GM12872 (cell line): ENCODE measurements at regions not wholly inside any gene's neighbourhood (a gene's known extent, or its start where the extent isn't known, plus 50 kb on each side); places are given as distances from the start of the nearest gene placed in this dataset.

ENCODE experiments used
- TF ChIP-seq, protein P1 (sequence below): IDR thresholded peaks from 3 replicates; pipeline ENCODE4 v1.5.1; 2011; ENCODE audit warnings: low read depth, mild to moderate bottlenecking, low read length, moderate library complexity; ENCODE audit not compliant: insufficient read depth

DNA sequence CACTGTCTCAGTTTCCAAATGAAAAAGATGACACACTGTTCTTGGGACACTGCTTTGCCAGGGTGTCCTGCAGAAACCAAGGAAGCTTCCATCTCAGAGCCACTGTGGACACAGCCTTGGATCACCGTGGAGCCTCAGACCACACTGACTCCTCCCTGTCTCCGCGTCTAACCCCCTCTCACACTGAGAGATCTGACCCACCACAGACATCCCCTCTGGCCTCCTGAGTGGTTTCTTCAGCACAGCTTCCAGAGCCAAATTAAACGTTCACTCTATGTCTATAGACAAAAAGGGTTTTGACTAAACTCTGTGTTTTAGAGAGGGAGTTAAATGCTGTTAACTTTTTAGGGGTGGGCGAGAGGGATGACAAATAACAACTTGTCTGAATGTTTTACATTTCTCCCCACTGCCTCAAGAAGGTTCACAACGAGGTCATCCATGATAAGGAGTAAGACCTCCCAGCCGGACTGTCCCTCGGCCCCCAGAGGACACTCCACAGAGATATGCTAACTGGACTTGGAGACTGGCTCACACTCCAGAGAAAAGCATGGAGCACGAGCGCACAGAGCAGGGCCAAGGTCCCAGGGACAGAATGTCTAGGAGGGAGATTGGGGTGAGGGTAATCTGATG lies 113.4 kb upstream of the PKDCC start:
- TF ChIP-seq, protein P1, sequence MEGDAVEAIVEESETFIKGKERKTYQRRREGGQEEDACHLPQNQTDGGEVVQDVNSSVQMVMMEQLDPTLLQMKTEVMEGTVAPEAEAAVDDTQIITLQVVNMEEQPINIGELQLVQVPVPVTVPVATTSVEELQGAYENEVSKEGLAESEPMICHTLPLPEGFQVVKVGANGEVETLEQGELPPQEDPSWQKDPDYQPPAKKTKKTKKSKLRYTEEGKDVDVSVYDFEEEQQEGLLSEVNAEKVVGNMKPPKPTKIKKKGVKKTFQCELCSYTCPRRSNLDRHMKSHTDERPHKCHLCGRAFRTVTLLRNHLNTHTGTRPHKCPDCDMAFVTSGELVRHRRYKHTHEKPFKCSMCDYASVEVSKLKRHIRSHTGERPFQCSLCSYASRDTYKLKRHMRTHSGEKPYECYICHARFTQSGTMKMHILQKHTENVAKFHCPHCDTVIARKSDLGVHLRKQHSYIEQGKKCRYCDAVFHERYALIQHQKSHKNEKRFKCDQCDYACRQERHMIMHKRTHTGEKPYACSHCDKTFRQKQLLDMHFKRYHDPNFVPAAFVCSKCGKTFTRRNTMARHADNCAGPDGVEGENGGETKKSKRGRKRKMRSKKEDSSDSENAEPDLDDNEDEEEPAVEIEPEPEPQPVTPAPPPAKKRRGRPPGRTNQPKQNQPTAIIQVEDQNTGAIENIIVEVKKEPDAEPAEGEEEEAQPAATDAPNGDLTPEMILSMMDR: no peak

DNA sequence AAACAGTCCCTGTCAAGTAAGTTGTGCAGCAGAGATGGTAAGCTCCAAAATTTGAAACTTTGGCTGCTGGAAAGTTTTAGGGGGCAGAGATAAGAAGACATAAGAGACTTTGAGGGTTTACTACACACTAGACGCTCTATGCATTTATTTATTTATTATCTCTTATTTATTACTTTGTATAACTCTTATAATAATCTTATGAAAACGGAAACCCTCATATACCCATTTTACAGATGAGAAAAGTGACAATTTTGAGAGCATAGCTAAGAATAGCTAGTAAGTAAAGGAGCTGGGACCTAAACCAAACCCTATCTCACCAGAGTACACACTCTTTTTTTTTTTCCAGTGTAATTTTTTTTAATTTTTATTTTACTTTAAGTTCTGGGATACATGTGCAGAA lies 112.8 kb upstream of the PKDCC start:
- TF ChIP-seq, protein P1: no peak

DNA sequence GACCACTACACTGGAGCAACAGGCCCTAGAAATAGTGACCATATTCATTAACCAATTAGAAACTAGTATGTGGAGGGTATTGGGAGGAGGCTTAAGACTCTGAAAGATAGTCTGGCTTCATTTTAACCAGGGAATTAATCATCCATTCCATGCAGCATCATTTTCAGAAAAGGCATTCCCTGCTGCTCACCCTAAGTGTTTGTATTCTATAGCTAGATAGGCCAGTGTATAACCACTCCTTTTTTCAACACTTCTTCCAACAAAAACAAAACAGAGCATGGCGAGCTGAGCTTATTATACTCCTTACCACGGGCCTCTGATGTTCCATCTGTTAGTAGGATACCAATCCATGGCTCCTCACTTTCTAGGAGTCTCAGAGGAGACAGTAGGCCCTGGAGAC lies 112.0 kb upstream of the PKDCC start:
- TF ChIP-seq, protein P1: no peak

DNA sequence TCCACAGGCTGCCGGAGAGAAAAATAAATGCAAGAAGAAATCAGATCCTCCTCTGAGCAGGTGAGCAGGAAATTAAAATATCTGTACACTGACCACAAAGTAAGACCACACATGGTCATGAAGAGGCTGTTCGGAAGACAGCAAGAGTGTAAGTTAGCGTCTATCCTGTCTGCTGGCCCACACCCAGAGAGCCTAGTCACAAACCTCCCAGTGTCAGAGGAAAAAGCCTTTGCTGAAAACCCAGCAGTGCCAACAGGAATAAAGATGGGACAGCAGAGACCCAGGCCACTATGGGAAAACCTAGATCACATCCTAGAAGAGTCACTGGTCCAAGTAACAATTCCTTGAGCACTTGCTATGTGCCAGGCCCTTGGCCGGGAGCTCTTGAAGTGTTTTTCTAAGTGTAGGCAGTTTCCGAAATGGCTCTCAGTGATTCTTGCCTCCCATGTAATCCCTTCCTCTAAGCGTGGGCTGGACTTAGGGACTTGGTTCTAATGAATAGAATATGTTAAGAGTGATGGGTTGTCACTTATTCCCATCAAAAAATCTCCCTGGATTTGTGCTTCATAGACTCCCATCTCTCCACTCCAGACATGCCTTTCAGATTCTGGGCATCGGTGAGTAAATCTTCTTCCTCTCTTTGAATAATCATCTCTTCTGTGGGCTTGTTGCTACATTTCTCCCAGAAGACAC lies 110.9 kb upstream of the PKDCC start:
- TF ChIP-seq, protein P1: no peak

DNA sequence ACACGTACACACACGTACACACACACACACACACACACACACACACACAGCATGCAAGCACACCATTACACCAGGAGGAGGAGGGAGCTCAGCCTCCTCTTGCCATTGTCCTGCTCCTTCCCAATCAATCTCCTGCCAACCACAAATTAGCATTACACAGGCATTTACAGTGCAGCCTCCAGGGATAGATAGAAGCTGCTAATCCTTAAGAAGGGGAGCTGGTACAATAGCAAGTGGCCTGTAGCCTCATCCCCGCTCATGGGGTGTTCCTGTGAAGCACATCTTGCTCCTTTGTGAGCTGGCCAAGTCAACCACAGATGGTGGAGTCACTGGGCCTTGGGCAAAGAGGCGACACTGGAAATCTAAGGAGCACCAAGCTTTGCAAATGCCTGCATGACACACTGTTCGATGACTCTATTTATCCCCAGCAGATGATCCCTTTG lies 110.3 kb upstream of the PKDCC start:
- TF ChIP-seq, protein P1: no peak

DNA sequence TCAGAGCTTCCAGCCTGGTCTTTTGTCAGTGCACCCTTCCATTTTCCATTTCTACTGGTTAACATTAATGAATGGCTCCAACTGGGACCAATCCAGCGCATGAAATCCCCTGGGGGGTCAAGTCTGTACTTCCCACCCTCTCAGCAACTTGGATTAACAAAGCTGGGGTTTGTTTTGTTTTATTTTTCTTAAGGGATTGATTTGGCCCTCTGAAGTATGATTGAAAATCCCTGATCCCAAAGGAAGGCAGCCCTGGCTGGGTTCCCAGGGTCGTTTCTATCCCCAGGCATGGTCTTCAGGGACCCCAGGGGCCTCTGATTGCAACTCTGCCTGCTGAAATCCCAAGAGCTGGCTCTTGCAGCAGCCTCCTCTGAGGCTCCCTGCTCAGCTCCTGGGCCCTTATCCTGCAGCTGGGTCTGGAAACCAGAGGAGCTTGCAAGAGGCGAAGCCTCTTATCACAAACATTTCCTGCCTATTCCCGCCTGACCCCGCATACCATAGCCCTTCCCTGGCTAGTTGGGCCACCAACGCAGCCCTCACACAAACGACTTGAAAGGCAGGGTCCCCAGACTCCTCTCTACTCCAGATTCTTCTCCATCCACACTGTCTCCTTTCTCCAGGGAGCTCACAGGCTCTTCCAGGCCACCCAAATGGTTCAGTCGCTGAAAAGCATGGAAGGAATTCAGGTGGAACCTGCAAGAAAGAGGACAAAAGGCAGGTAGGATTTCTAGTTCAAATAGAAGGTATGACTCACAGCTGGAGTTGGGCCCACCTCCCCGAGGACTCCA lies 109.7 kb upstream of the PKDCC start:
- TF ChIP-seq, protein P1: no peak

DNA sequence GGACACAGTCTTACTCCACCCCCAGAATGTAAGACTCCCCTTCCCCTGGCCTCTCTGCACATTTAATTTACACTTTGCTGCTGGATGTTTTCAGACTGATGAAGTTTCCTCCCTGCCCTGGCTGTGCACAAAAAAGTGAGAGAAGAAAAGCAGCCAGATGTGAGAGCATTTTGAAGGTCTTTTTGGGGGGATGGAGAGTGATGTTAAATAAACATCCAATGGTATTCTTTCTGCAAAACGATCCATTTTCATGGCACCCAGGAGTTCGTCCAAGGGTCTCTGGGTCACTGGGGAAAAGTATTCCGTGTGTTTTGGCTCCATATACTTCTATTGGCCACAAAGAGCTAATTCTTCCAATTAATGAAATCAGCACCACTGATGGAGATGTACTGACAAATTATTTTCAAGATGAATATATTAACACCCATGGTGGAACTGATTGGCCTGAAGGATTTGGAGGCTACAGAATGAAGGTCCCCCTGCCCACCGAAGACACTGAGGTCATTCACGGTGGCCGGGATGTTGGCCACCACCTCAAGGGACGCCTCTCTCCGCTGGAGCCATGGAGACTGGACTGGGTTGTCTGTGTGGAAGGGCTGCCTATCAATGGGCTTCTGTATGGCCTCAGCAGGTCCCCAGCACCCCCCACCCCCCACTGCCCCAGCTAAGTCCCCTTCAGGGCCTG lies 107.6 kb upstream of the PKDCC start:
- TF ChIP-seq, protein P1: no peak
